ENCODE measurements at regions not wholly inside any gene's neighbourhood (a gene's known extent, or its start where the extent isn't known, plus 50 kb on each side); places are given as distances from the start of the nearest gene placed in this dataset.

GRCh38 chr22:49262167-49262566, 565.5 kb downstream of the BRD1 start:
- TF ChIP-seq EZH2 (IDR thresholded peaks at IDR 0.05; ENCODE audit: low read length, unreplicated experiment) (no peak), EZH2phosphoT487 (IDR thresholded peaks at IDR 0.05; ENCODE audit: borderline replicate concordance, low read length) (no peak)
- TF ChIP-seq, protein P1, sequence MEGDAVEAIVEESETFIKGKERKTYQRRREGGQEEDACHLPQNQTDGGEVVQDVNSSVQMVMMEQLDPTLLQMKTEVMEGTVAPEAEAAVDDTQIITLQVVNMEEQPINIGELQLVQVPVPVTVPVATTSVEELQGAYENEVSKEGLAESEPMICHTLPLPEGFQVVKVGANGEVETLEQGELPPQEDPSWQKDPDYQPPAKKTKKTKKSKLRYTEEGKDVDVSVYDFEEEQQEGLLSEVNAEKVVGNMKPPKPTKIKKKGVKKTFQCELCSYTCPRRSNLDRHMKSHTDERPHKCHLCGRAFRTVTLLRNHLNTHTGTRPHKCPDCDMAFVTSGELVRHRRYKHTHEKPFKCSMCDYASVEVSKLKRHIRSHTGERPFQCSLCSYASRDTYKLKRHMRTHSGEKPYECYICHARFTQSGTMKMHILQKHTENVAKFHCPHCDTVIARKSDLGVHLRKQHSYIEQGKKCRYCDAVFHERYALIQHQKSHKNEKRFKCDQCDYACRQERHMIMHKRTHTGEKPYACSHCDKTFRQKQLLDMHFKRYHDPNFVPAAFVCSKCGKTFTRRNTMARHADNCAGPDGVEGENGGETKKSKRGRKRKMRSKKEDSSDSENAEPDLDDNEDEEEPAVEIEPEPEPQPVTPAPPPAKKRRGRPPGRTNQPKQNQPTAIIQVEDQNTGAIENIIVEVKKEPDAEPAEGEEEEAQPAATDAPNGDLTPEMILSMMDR (conservative IDR thresholded peaks at IDR 0.05; ENCODE audit: low read depth, low read length): no peak
- no peaks in the 10 kb centered on the region for H3K4me1 ChIP-seq (ENCODE audit: insufficient read depth, low read length)
- no peak overlapping the region for H3K4me3 ChIP-seq (ENCODE audit: low read length)
- H3K27ac ChIP-seq (ENCODE audit: low read length): no peak overlapping the region
- H2AFZ ChIP-seq (ENCODE audit: low read length): no peak overlapping the region
- DNase-seq: no peak
- H3K4me2 ChIP-seq (ENCODE audit: low read length): no peak overlapping the region
- H3K9ac ChIP-seq (ENCODE audit: low read length): no peak overlapping the region
- ChIA-PET CTCF (no interaction called here), POLR2A (ENCODE audit: unreplicated experiment) (no interaction called here)
- no peaks in the 10 kb centered on the region for H3K27me3 ChIP-seq (ENCODE audit: low read length)
- no peaks in the 10 kb centered on the region for H3K9me3 ChIP-seq (ENCODE audit: low read length)
- no peaks in the 10 kb centered on the region for H3K36me3 ChIP-seq (ENCODE audit: low read depth, low read length)
- no peaks in the 10 kb centered on the region for H3K79me2 ChIP-seq (ENCODE audit: low read length)
- intact Hi-C loops (cut with micrococcal nuclease): no loop called here
- H3K9me2 ChIP-seq (replicated peaks; ENCODE audit: low read length): no peaks in the 10 kb centered on the region
- no TSS peak for BruUV-seq (replicated peaks)
- H4K20me1 ChIP-seq (ENCODE audit: low read length): no peaks in the 10 kb centered on the region
- no peaks in the 10 kb centered on the region for H3F3A ChIP-seq (ENCODE audit: low read length, unreplicated experiment)
- ATAC-seq: no peak

DNA sequence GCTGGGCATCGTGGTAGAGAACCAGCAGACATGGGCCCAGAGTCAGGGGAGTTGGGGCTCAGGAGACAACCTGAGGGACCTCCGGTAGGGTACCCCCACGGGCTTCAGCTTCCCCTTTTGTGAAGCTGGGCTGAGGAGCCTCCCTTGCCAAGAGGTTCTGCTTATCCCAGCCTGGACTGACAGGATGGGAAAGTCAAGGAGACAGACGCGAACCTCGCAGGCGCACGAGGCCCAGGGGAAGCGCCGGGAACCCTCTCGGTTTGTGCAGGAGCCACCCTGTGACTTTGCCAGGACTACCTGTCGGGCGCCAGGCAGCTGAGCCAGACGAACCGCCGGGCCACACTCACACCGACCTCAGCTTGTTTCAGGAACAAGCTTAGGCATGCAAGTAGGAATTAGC, 566.1 kb downstream of the BRD1 start:
- no peaks in the 10 kb centered on the region for H3K36me3 ChIP-seq (ENCODE audit: low read depth, low read length)
- H4K20me1 ChIP-seq (ENCODE audit: low read length): no peaks in the 10 kb centered on the region
- no peak overlapping the region for H2AFZ ChIP-seq (ENCODE audit: low read length)
- intact Hi-C loops (cut with micrococcal nuclease): no loop called here
- no peak overlapping the region for H3K9ac ChIP-seq (ENCODE audit: low read length)
- no peak overlapping the region for H3K4me2 ChIP-seq (ENCODE audit: low read length)
- no peaks in the 10 kb centered on the region for H3K79me2 ChIP-seq (ENCODE audit: low read length)
- DNase-seq (no peak), ATAC-seq (no peak)
- BruUV-seq (replicated peaks): no TSS peak
- no peak overlapping the region for H3K4me3 ChIP-seq (ENCODE audit: low read length)
- no peaks in the 10 kb centered on the region for H3K9me3 ChIP-seq (ENCODE audit: low read length)
- TF ChIP-seq EZH2phosphoT487 (IDR thresholded peaks at IDR 0.05; ENCODE audit: borderline replicate concordance, low read length) (no peak), EZH2 (IDR thresholded peaks at IDR 0.05; ENCODE audit: low read length, unreplicated experiment) (no peak)
- TF ChIP-seq, protein P1 (conservative IDR thresholded peaks at IDR 0.05; ENCODE audit: low read depth, low read length): no peak
- no peaks in the 10 kb centered on the region for H3K9me2 ChIP-seq (replicated peaks; ENCODE audit: low read length)
- ChIA-PET CTCF (no interaction called here), POLR2A (ENCODE audit: unreplicated experiment) (no interaction called here)
- no peaks in the 10 kb centered on the region for H3K4me1 ChIP-seq (ENCODE audit: insufficient read depth, low read length)
- H3K27me3 ChIP-seq (ENCODE audit: low read length): no peaks in the 10 kb centered on the region
- H3K27ac ChIP-seq (ENCODE audit: low read length): no peak overlapping the region
- H3F3A ChIP-seq (ENCODE audit: low read length, unreplicated experiment): no peaks in the 10 kb centered on the region

DNA sequence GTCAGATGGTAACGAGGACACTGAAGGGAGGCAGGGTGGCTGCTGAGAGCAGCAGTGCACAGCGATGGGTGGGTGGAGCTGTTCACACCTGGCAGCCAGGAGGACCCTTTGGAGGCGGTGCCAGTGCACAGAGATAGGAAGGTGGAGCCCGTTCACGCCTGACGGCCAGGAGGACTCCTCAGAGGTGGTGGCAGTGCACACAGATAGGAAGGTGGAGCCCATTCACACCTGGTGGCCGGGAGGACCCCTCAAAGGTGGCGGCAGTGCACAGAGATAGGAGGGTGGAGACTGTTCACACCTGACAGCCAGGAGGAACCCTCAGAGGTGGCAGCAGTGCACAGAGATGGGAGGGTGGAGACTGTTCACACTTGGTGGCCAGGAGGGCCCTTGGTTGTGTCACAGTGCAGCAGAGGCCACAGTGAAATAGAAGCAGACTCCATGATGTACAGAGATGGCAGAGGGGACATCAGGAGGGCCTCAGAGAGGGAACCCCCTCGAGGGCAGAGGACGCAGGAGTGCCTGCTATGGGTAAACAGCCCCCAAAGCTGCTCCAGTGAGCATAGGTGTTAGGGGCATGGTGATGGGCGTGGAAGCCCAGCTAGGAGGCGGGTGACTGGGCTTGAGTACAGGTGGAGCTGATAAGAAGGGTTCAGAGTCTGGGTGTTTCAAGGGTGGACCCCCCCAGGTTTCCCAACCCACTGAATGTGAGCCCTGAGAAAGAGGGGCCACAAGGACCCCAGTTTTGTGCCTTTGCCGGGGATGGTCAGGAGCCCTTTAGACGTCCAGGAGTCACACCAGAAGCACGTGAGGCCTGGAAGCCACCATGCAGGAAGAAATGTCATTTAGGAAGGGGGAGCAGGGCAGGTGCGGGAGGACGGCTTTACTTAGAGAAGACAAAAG, 566.7 kb downstream of the BRD1 start:
- no TSS peak for BruUV-seq (replicated peaks)

More for the DNA sequence above, 566.7 kb downstream of the BRD1 start:
- no peak overlapping the region for H3K4me2 ChIP-seq (ENCODE audit: low read length)
- no peaks in the 10 kb centered on the region for H3K4me1 ChIP-seq (ENCODE audit: insufficient read depth, low read length)
- no peak for DNase-seq
- no peak for ATAC-seq
- H3K27ac ChIP-seq (ENCODE audit: low read length): no peak overlapping the region
- no peaks in the 10 kb centered on the region for H3K9me2 ChIP-seq (replicated peaks; ENCODE audit: low read length)
- TF ChIP-seq EZH2 (IDR thresholded peaks at IDR 0.05; ENCODE audit: low read length, unreplicated experiment) (no peak), EZH2phosphoT487 (IDR thresholded peaks at IDR 0.05; ENCODE audit: borderline replicate concordance, low read length) (no peak)
- TF ChIP-seq, protein P1 (conservative IDR thresholded peaks at IDR 0.05; ENCODE audit: low read depth, low read length): no peak
- H3K4me3 ChIP-seq (ENCODE audit: low read length): no peak overlapping the region
- no peaks in the 10 kb centered on the region for H3K79me2 ChIP-seq (ENCODE audit: low read length)
- no peaks in the 10 kb centered on the region for H3F3A ChIP-seq (ENCODE audit: low read length, unreplicated experiment)
- no peaks in the 10 kb centered on the region for H4K20me1 ChIP-seq (ENCODE audit: low read length)
- no peak overlapping the region for H3K9ac ChIP-seq (ENCODE audit: low read length)
- H3K9me3 ChIP-seq (ENCODE audit: low read length): no peaks in the 10 kb centered on the region
- H2AFZ ChIP-seq (ENCODE audit: low read length): no peak overlapping the region
- CTCF ChIA-PET: no interaction called here
- POLR2A ChIA-PET (ENCODE audit: unreplicated experiment): no interaction called here
- H3K36me3 ChIP-seq (ENCODE audit: low read depth, low read length): no peaks in the 10 kb centered on the region
- no peaks in the 10 kb centered on the region for H3K27me3 ChIP-seq (ENCODE audit: low read length)
- intact Hi-C loops (cut with micrococcal nuclease): no loop called here

Measured in PC-3 (cell line).